GM19438 (cell line): ENCODE measurements at regions not wholly inside any gene's neighbourhood (a gene's known extent, or its start where the extent isn't known, plus 50 kb on each side); places are given as distances from the start of the nearest gene placed in this dataset.

ENCODE experiments used
- ATAC-seq: cut with Tn5 transposase; IDR thresholded peaks from one replicate; pipeline ENCODE4 v1.9.1; 2021; ENCODE audit warnings: low read depth; ENCODE audit not compliant: unreplicated experiment

GRCh38 chr13:105961438-105961837 lies 574.0 kb downstream of the EFNB2 start:
- ATAC-seq, result no peak

GRCh38 chr13:105960326-105960725 lies 575.1 kb downstream of the EFNB2 start:
- ATAC-seq, result no peak

- ATAC-seq, result no peak
Measured at GRCh38 chr13:105959876-105960275, 575.6 kb downstream of the EFNB2 start.

GRCh38 chr13:105957769-105958438 lies 577.6 kb downstream of the EFNB2 start:
- no peak for ATAC-seq

- no peak for ATAC-seq
Measured at GRCh38 chr13:105956921-105957320, 578.5 kb downstream of the EFNB2 start.

- no peak for ATAC-seq
Measured at GRCh38 chr13:105952973-105953290, 582.5 kb downstream of the EFNB2 start.

GRCh38 chr13:105952233-105952972 lies 583.1 kb downstream of the EFNB2 start:
- no peak for ATAC-seq

- no peak for ATAC-seq
Measured at GRCh38 chr13:105948143-105948542, 587.3 kb downstream of the EFNB2 start.

- no peak for ATAC-seq
Measured at GRCh38 chr13:105940882-105941281, 594.6 kb downstream of the EFNB2 start.

- ATAC-seq, result no peak
Measured at GRCh38 chr13:105937451-105937850, 598.0 kb downstream of the EFNB2 start.

GRCh38 chr13:105936816-105937215 lies 598.6 kb downstream of the EFNB2 start:
- ATAC-seq, result no peak

- no peak for ATAC-seq
Measured at GRCh38 chr13:105929505-105929904, 606.0 kb downstream of the EFNB2 start.

GRCh38 chr13:105928901-105929300 lies 606.6 kb downstream of the EFNB2 start:
- ATAC-seq, result no peak

- ATAC-seq, result no peak
Measured at GRCh38 chr13:105928048-105928447, 607.4 kb downstream of the EFNB2 start.

- ATAC-seq, result no peak
Measured at GRCh38 chr13:105925496-105925895, 610.0 kb downstream of the EFNB2 start.

GRCh38 chr13:105921711-105922110 lies 613.8 kb downstream of the EFNB2 start:
- no peak for ATAC-seq

GRCh38 chr13:105920370-105920769 lies 615.1 kb downstream of the EFNB2 start:
- no peak for ATAC-seq

GRCh38 chr13:105918842-105919741 lies 616.4 kb downstream of the EFNB2 start:
- no peak for ATAC-seq

- no peak for ATAC-seq
Measured at GRCh38 chr13:105915146-105915850, 620.2 kb downstream of the EFNB2 start.

GRCh38 chr13:105914291-105915036 lies 621.0 kb downstream of the EFNB2 start:
- ATAC-seq, result no peak
